ENCODE measurements at regions not wholly inside any gene's neighbourhood (a gene's known extent, or its start where the extent isn't known, plus 50 kb on each side); places are given as distances from the start of the nearest gene placed in this dataset.
"Not testable (repeated sequence)": the region's sequence is repeated elsewhere in the genome, so short reads cannot be mapped to it uniquely, and the experiment has no call there.

DNA sequence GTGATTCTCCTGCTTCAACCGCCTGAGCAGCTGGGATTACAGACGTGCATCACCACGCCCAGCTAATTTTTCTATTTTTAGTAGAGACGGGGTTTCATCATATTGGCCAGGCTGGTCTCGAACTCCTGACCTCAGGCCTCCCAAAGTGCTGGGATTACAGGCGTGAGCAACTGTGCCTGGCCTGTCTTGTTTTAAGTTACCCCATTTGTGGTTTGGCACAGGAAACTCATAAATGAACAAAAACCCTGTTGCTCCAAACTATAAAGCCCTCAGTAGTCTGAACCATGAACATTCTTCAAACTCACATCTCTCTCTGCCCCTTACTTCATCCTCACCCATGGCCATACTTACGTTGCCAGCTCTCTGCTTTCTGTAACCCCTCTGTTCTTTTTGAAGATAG, 61.7 kb downstream of the RHOU start:
- not testable (repeated sequence) for DNase-seq

DNA sequence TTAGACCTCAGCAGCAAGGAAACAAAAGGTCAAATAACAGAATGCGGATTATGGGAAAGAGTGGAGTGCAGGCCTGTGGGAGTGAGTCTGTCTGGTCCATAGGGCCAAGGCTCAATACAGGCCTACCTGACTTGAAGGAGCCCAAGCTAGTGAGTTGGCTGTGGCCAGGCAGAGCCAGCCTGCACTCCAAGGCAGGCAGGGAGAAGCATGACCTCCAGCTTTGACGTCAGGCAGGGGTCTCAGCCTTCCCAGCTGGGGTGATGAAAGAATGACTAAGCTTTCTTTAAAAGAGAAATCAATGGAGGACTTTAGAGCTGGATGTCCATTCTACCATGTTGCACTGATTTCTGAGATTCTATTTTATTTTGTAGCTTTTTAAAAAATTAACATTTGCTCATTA, 62.8 kb downstream of the RHOU start:
- no peak for DNase-seq

DNA sequence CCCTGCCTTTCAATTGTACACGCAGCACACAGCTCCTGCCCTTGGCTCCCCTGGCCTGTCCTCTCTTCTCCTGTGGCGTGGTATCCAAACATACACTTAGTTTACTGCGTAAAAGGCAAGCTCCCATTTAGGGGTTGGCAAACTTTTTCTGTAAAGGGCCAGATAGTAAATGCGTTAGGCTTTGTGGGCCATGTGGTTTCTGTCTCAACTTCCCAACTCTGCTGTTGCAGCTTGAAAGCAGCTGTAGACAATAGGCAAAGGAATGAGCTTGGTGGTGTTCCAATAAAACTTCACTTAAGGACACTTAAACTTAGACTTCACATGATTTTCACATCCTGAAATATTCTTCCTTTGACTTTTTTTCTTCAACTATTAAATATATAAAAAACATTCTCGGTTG, 63.3 kb downstream of the RHOU start:
- DNase-seq: no peak

DNA sequence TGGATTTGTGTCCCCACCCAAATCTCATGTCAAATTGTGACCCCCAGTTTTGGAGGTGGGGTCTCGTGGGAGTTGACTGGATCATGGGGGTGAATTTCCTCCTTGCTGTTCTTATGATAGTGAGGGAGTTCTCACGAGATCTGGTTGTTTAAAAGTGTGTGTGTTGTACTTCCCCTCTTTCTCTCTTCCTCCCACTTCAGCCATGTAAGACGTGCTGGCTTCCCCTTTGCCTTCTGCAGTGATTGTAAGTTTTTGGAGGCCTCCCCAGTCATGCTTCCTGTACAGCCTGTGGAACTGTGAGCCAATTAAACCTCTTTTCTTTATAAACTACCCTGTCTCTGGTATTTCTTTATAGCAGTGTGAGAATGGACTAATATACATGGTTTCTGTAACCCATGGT, 64.6 kb downstream of the RHOU start:
- no peak for DNase-seq

DNA sequence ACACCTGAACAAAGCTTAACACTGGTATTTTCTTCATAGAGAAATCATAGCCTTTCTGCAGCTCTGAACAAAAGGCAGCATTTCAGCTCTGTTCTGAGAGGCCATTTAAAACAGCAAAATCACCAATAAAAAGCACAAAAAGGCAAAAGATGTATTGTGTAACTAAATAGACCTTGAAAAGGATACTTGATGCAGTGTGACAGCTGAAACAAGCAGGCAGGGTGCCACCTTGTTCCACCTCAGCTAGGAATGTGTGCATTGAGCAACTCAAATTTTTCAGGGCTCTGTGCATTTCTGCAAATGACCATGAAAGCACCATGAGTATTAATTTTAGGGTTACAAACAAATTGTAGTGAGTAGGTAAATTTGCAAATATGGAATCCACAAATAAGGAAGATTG, 65.8 kb downstream of the RHOU start:
- DNase-seq: no peak

DNA sequence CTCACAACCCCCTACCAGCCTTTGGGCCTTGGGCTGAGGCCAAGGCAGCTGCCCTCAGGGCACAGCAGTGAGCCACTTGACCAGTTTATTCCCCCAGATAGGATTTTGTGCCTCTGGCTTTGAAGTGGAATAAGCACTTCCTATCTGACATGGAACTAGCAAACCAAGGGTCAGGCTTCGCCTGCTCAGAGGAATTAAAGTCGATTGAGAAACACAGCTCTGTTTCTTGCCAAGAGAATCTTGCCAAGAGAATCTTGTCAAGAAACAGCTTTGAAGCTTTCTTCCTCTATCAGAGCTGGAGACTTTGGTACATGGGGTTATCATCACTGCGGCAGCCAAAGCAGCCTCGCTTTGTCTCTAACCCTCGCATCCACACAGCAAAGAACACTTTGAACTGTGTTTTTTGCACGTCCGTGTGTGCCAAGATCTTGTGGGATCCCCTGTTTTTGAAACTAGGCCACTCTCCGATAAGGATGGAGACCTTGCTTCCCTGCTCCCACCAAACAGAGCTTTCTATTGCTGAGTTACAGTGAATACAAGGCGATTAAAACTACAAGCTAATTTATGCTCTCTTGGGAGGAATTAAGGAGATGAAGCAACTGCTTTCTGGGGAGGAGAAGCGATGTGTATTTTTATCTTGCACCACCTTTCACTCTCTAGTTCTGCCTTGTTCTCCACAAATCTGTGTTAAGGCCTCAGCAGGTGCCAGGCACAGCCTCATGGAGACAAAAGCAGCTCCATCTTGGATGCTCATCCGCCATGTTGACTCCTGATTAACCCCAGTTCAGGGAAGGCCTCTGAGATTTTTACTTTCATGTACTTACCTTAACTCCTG, 67.3 kb downstream of the RHOU start:
- DNase-seq: no peak

DNA sequence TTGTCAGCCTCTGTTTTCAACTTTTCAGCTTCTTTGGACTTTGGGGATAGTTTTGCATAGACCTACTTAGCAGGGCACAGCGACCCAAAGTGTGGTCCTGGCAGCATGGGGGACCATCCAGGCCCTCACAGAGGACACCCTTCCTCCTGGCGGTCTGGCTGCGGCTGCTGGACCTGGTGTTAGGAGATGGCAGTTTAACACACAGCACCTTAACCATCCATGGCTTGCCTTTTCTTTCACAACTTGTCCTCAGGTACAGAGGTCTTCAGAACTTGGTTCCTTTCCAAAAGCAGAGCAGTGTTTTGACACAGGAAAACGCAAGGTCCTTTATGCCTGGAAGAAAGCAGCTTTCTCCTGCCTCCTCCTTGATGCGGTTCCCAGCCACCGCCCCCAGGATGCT, 68.1 kb downstream of the RHOU start:
- no peak for DNase-seq

GRCh38 chr1:228804173-228804572, 68.9 kb downstream of the RHOU start:
- no peak for DNase-seq

DNA sequence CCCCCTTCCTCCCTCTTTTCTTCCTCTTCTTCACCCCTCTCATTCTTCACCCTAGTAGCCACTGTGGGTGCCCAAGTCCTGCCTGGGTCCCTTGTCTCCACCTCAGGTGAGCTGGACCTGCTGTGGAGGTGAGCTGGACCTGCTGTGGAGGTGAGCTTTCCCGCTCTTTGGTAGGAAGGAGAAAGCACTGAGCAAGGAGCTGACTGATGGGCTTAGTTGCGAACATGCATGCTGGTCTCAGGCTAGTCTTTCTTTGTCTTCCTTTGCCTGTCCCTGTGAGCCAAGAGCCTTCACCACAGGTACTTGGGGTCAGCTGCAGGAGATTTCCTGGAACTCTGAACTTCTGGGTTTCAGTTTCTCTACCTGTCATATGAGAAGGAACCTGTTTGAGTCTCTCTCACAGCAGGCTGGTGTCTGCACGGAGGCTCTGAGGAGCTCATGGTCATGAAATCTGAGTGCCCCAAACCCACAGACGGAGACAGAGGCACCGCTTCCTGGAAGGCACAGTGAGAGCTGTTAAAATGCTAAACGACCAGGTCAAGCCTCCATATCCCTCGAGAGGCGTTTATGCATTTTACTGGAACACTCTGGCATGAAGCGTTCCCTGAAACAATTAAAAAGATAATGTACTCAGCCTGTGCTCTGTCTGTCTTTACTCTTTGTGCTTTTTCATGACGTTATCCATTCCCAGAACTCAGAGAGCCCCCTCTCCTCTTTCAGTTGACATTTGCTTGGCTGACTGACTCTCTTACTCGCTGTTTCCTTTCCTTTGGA, 69.5 kb downstream of the RHOU start:
- no peak for DNase-seq

GRCh38 chr1:228807904-228808605, 72.8 kb downstream of the RHOU start:
- no peak for DNase-seq

DNA sequence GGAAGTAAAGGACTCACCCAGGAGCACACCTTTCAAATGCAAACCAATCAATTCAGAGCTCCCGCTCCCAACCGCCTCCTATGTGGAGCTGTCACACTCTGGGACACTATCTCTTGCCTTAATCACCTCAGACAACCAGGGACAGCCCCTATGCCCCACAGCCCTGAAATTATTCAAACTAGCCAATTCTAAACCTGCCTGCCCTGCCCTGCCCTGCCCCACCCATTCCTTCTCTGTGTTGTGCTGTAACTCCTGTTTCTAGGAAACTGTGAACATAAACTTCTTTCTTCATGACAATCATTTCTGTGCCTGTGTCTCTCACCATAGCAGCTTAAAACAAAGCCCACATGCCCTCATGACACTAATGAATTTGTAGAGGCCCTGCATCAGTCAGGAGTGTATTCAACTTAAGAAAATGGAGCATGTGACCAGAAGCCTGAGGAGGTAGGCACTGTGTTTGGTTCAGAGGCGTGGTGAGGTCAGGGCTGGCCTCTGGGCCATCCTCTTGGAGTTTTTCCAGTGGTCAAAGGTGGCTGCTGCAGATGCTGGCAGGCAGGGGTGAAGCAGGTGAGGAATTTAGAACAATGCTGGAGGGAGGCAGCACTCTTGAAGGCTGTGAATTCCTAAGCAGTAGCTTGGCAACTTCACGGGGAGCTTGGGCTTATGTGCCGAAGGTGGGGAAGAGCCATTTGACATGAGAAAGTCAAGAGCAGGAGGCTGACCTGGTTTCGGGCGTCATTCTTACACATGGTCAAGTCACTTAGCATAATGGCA, 74.5 kb downstream of the RHOU start:
- DNase-seq: no peak

- DNase-seq: no peak
Observed at GRCh38 chr1:228810395-228810758, 75.1 kb downstream of the RHOU start.

DNA sequence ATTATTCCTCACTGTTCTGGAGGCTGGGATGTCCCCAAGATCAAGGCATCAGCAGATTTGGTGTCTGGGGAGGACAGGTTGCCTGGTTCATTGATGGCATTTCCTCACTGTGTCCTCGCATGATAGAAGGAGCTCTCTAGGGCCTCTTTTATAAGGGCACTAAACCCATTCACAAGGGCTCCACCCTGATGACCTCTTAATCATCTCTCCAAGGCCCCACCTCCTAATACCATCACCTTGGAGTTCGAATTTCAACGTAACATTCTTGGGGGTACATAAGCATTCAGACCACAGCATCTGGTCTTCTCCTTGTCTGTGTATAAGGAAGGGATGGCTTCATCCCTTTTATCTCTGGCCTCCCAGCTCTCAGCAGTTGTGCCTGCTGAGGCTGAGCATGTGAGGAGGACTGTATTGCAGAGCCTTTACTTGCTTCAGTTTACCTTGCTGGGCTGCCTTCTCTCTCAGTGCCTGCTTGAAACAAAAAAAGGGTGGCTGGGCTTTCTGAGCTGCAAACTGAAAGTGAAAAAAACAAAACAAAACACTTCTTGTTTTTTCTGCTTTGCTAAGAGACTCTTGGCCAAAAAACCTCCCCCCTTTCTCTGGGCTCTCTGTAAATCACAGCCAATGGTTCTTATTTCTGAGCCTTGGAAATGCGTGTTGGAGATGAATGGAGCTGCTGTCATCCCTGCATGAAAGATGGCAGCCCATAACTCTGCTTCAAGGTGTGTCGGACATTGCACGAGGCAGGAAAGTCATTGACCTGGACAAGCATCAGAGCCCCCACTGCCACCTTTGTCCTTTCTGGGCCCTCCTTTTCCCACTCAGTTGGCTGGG, 75.8 kb downstream of the RHOU start:
- no peak for DNase-seq

GRCh38 chr1:228811712-228812305, 76.5 kb downstream of the RHOU start:
- no peak for DNase-seq

GRCh38 chr1:228812961-228813360, 77.7 kb downstream of the RHOU start:
- no peak for DNase-seq

DNA sequence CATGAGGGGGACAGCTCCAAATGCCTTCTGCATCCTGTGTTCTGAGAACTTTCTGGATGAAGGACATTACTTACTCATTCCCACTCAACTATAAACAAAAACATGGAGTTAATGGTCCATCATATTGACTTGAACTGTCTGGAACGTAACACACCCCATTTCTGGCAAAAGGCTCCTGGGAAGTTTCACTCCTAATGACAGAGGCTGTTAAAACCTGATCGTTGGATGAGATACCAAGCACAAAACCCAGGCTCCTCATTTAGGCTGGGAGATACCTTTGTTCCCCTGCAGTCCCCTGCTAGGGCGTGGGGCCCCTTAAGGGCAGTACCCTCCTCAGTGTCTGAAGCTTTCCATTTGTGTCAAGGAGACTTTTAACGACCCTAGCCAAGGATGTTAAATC, 78.9 kb downstream of the RHOU start:
- no peak for DNase-seq

- no peak for DNase-seq
Observed at GRCh38 chr1:228818296-228818695, 83.0 kb downstream of the RHOU start.

- DNase-seq: no peak
Observed at GRCh38 chr1:228818928-228819630, 83.8 kb downstream of the RHOU start.

GRCh38 chr1:228821252-228821651, 86.0 kb downstream of the RHOU start:
- no peak for DNase-seq

DNA sequence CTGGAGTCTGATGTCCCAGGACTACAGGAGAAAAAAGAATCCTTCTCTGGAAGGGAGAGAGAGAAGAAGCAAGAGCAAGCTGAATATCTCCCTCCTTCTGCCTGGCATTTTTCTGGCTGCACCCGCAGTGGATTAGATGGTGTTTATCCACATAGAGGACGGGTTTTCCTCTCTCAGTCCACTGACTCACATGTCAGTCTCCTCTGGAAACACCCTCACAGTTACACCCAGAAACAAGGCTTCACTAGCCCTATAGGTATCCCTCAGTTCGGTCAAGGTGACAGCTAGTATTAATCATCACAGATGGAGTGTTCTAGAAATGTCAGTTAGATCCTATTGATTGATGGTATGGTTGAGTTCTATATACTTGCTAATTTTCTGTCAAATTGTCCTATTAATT, 87.9 kb downstream of the RHOU start:
- DNase-seq: no peak

GRCh38 chr1:228824366-228824765, 89.1 kb downstream of the RHOU start:
- no peak for DNase-seq
